NCI-H146 (cell line): ENCODE measurements at regions not wholly inside any gene's neighbourhood (a gene's known extent, or its start where the extent isn't known, plus 50 kb on each side); places are given as distances from the start of the nearest gene placed in this dataset.
A peak's percentile ranks its signal among the peaks of the same experiment; 100 is the strongest.

ENCODE experiments used
- DNase-seq: peaks from one replicate; lab custom pipeline; 2025; lab: John Stamatoyannopoulos, UW

GRCh38 chr2:9156483-9156882 lies 50.1 kb upstream of the ASAP2 start:
- DNase-seq = no peak

GRCh38 chr2:9154061-9154460 lies 52.6 kb upstream of the ASAP2 start:
- DNase-seq = no peak

- DNase-seq = no peak
These were observed 53.0 kb upstream of the ASAP2 start for GRCh38 chr2:9153643-9153980.

- DNase-seq = no peak
These were observed 53.5 kb upstream of the ASAP2 start for GRCh38 chr2:9152975-9153642.

- DNase-seq = no peak
These were observed 55.7 kb upstream of the ASAP2 start for GRCh38 chr2:9150906-9151305.

GRCh38 chr2:9150568-9150900 lies 56.1 kb upstream of the ASAP2 start:
- DNase-seq = no peak

- no peak for DNase-seq
These were observed 56.7 kb upstream of the ASAP2 start for GRCh38 chr2:9149726-9150567.

- DNase-seq = no peak
These were observed 57.3 kb upstream of the ASAP2 start for GRCh38 chr2:9149388-9149660.

GRCh38 chr2:9146646-9147045 lies 60.0 kb upstream of the ASAP2 start:
- DNase-seq = no peak

GRCh38 chr2:9145752-9146430 lies 60.7 kb upstream of the ASAP2 start:
- no peak for DNase-seq

GRCh38 chr2:9145109-9145751 lies 61.4 kb upstream of the ASAP2 start:
- no peak for DNase-seq

GRCh38 chr2:9144617-9145016 lies 62.0 kb upstream of the ASAP2 start:
- DNase-seq = no peak

- no peak for DNase-seq
These were observed 62.6 kb upstream of the ASAP2 start for GRCh38 chr2:9144046-9144445.

- DNase-seq = no peak
These were observed 63.3 kb upstream of the ASAP2 start for GRCh38 chr2:9143264-9143815.

GRCh38 chr2:9142551-9143263 lies 63.9 kb upstream of the ASAP2 start:
- DNase-seq = peak; percentile 62

GRCh38 chr2:9141706-9142460 lies 64.7 kb upstream of the ASAP2 start:
- no peak for DNase-seq

GRCh38 chr2:9141091-9141667 lies 65.4 kb upstream of the ASAP2 start:
- DNase-seq = no peak

- DNase-seq = no peak
These were observed 66.0 kb upstream of the ASAP2 start for GRCh38 chr2:9140645-9141044.

- DNase-seq = peak; percentile 58
These were observed 66.8 kb upstream of the ASAP2 start for GRCh38 chr2:9139491-9140443.
